NB4 (cell line): ENCODE measurements at regions not wholly inside any gene's neighbourhood (a gene's known extent, or its start where the extent isn't known, plus 50 kb on each side); places are given as distances from the start of the nearest gene placed in this dataset.

Source experiments
- DNase-seq: peaks from one replicate; pipeline ENCODE4 v3.0.0; 2010; ENCODE audit warnings: low read depth
- H3K4me3 ChIP-seq: one replicate; pipeline ENCODE4 v1.5.1; 2011; ENCODE audit warnings: mild to moderate bottlenecking, low read depth, low read length, moderate library complexity
- MYC ChIP-seq: IDR thresholded peaks from 2 replicates; pipeline ENCODE4 v1.6.1; 2011; ENCODE audit warnings: low read depth, low read length
- POLR2A ChIP-seq: IDR thresholded peaks from 2 replicates; pipeline ENCODE4 v1.6.1; 2011; ENCODE audit warnings: mild to moderate bottlenecking; ENCODE audit not compliant: insufficient read length; ENCODE audit errors: extremely low read depth
- TF ChIP-seq, protein P1 (sequence below): IDR thresholded peaks from one replicate; pipeline ENCODE4 v1.5.1; 2012; ENCODE audit warnings: low read depth, low read length
- TF ChIP-seq, protein P2 (sequence below): IDR thresholded peaks from 2 replicates; pipeline ENCODE4 v1.6.1; 2011; ENCODE audit warnings: low read depth, low read length

DNA sequence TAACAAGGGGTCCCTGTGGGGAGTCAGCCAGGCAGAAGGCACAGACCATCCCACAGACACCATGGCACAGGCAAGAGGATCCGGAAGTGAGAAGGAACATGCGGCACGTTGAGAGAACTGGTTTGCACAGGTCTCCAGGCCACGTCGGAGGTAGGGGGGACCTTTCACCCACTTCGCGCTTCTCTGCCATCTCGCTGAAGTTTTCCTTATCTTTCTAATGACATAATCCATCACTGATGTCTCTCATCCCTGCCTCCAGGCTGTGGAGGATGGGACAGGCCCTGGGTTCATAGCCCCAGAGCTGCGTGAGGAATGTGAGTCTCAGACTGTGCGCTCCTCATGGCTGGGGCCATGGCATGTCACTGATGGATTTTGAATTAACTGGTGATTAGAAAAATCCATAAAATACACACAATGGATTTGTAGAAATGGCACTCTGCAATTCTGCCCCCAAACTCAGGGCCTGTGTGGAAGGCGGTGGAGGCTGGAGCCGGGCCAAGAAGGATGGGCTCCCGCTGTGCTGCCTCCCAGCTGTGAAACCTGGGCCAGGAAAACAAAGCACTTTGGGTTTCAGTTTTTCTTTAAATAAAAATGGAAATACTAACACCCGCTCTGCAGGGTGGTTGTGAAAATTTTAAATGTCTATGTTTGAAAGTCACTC, 113.3 kb upstream of the ALKAL2 start:
- no peak overlapping the region for H3K4me3 ChIP-seq
- no peak for DNase-seq
- TF ChIP-seq, protein P1, sequence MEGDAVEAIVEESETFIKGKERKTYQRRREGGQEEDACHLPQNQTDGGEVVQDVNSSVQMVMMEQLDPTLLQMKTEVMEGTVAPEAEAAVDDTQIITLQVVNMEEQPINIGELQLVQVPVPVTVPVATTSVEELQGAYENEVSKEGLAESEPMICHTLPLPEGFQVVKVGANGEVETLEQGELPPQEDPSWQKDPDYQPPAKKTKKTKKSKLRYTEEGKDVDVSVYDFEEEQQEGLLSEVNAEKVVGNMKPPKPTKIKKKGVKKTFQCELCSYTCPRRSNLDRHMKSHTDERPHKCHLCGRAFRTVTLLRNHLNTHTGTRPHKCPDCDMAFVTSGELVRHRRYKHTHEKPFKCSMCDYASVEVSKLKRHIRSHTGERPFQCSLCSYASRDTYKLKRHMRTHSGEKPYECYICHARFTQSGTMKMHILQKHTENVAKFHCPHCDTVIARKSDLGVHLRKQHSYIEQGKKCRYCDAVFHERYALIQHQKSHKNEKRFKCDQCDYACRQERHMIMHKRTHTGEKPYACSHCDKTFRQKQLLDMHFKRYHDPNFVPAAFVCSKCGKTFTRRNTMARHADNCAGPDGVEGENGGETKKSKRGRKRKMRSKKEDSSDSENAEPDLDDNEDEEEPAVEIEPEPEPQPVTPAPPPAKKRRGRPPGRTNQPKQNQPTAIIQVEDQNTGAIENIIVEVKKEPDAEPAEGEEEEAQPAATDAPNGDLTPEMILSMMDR: no peak
- TF ChIP-seq, protein P2, sequence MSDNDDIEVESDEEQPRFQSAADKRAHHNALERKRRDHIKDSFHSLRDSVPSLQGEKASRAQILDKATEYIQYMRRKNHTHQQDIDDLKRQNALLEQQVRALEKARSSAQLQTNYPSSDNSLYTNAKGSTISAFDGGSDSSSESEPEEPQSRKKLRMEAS: no peak
- TF ChIP-seq POLR2A: no peak
- TF ChIP-seq MYC: no peak

DNA sequence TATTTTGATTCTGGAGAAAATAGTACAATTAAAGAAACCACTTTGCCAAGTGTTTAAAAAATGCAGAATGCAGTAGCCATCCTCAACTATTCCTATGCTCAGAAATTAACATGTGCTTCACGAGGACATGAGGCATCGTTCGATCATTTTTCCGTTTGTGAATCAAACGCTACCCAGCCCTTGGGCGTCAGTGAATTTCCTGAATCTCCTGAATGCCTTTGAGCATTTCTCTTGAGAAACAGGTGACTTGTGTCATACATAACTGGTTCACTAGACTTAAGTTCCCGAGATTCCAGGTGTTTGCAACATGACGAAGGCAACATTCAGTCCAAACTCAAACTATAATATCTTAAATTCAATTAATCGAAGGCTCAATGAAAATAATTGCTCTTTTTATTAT, 110.0 kb upstream of the ALKAL2 start:
- no peak for DNase-seq
- H3K4me3 ChIP-seq: no peak overlapping the region
- TF ChIP-seq, protein P1: no peak
- no peak for TF ChIP-seq POLR2A
- TF ChIP-seq, protein P2: no peak
- TF ChIP-seq MYC: no peak

DNA sequence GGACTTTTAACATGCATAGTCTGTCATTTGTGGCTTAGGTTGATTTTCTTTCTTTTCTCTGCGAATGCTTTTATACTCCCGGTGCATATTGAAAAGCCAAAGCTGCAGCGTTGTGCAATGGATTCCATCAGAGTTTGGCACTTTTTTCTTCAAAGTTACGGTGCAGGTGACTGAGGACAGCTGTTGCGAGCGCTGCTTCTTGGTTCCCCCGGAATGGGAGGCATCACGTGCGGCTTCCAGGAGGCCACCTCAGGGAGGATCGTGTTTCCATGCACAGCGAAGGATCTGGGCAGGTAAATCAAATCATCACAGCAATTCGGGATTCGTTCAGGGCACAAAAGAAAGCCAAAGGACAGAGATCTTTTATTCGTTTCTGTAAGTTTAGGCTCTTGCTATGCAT, 109.6 kb upstream of the ALKAL2 start:
- H3K4me3 ChIP-seq: no peak overlapping the region
- TF ChIP-seq POLR2A: no peak
- TF ChIP-seq, protein P1: no peak
- TF ChIP-seq, protein P2: no peak
- TF ChIP-seq MYC: no peak
- no peak for DNase-seq

DNA sequence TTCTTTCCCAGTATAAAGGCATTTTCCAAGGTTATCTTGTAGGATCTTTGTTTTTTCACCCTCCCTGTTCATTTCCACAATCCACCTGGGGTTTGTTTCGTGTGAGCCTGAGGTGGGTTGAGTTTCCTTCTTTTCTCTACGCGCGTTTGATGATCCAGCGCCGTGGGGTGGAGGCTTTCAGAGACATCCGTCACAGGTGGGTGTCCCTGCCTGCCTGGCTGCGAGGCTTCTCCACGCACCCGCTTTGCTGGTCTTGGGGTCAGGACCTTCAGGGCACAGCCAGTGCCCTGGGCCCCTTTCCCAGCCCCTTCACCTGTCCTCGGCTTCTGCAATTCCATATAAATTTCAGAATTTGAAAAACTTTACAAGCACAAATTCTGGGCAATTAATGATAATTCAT, 109.0 kb upstream of the ALKAL2 start:
- H3K4me3 ChIP-seq: no peak overlapping the region
- TF ChIP-seq POLR2A (no peak), MYC (no peak)
- TF ChIP-seq, protein P2: no peak
- TF ChIP-seq, protein P1: no peak
- no peak for DNase-seq

DNA sequence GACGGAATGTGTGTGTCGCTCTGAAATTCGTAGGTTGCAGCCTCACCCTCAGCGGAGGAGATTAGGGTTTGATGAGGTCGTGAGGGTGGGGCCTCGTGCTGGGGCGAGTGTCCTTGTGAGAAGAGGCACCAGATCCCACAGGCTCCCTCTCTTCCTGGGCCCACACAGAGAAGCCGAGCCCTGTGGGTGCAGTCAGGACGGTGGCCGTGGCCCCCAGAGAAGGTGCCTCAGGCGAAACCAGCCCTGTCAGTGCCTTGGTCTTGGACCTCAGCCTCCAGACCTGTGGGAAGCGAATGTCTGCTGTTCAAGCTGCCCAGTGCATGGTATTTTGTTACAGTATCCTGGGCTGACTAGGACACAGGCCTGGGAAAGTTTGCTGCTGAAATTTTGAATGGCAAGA, 108.0 kb upstream of the ALKAL2 start:
- no peak for DNase-seq
- no peak overlapping the region for H3K4me3 ChIP-seq
- TF ChIP-seq, protein P1: no peak
- TF ChIP-seq POLR2A (no peak), MYC (no peak)
- TF ChIP-seq, protein P2: no peak
